GM21515 (cell line): ENCODE measurements at regions not wholly inside any gene's neighbourhood (a gene's known extent, or its start where the extent isn't known, plus 50 kb on each side); places are given as distances from the start of the nearest gene placed in this dataset.

Source experiments
- ATAC-seq: cut with Tn5 transposase; IDR thresholded peaks from one replicate; pipeline ENCODE4 v1.9.1; 2021; ENCODE audit not compliant: unreplicated experiment

DNA sequence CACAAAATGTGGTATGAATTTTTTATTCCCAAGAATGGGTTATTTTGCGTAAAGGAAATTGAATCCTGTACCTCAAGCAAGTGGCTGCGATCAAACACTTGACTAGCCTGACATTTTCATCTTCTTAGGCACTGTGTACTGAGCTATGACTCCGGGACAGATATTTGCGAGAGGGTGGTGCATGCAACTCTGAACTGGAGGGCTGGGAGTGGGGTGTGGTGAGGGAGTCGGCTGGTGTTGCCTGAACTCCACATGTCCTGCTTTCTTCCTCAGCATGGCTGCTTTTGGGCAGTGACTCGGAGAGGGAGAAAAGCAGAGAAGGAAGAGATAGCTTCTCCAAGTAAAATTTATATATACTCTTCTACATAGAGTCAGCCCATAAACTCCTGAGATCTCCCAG is 68.5 kb upstream of the GATB start:
- ATAC-seq, result no peak

DNA sequence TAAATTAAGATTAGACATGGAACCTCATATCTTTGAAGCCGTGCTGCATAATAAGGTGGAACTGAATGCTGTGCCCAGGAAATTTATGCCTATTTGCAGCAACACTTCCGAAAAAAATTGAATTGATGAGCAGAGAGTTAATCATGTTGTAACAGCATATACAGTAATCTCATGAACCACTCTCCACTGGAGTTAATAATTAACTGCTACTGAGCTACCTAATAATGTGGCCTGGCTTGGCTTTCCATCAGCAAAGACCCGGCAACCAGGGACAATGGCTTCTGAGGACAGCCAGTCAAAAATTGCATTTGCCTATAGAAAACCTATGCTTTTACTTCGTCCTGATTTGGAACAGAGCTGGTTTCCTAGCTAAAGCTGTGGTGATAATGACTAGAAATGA is 63.8 kb upstream of the GATB start:
- no peak for ATAC-seq

DNA sequence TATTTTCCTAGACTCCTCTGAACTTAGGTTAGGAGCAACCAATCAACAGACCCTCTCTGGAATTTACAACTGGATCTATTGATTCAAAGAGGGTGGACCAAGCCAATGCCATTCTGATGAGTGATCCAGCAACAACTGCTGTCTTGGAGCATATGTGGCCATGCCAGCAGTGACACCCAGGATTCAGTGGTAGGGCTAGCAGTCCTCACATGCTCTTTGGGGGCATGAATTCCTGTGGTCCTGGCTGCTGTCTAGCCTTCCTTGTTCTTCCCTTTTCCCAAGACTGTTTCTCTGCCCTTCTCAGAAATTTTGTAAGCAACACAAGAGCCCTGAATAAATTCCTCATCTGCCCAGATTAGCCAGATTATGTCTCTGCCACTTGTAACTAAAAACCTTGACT is 61.5 kb upstream of the GATB start:
- no peak for ATAC-seq

DNA sequence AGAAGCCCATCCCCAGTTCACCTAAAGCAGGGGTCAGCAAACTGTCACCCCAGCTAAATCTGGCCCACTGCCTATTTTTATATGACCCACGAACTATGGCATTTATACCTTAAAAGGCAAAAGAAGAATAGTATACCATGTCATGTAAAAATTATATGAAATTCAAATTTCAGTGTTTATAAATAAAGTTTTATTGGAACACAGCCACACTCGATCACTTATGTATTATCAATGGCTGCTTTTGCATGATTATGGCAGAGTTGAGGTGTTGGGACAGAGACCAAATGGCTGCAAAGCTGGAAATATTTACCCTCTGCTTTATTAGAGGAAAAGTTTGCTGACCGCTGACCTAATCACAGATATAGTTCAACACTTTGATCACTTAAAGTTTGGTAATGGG is 59.2 kb upstream of the GATB start:
- ATAC-seq, result no peak

DNA sequence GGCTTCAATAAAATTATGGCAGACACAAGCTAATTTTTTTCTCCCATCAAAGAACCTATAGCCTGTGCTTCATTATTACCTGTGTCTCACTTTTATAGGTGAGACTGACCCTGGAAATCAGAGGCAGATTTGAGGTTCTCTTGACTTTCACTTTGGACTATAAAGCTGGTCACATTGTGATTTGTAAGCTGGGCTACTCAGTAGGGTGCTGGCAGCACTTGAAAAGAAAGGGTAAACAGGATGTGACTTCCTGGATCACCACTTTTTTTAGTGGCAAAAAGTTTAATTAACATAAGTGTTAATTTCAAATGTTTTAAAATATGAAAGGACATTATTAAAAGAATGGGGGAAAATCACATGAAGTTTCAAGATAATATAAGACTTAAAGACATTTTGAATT is 50.6 kb upstream of the GATB start:
- no peak for ATAC-seq
